WERI-Rb-1 (cell line): ENCODE measurements at regions not wholly inside any gene's neighbourhood (a gene's known extent, or its start where the extent isn't known, plus 50 kb on each side); places are given as distances from the start of the nearest gene placed in this dataset.

Source experiments
- DNase-seq: peaks from one replicate; pipeline ENCODE4 v3.0.0-alpha.2; 2020
- H3K27ac ChIP-seq: fragments of 250-450 bp; sonication (Bioruptor Pico); 2 replicates; pipeline ENCODE4 v1.5.1; 2020; ENCODE audit warnings: mild to moderate bottlenecking, moderate library complexity
- H3K27me3 ChIP-seq: fragments of 250-450 bp; sonication (Bioruptor Pico); 2 replicates; pipeline ENCODE4 v1.5.1; 2021; ENCODE audit warnings: mild to moderate bottlenecking, low read depth, moderate library complexity; ENCODE audit not compliant: insufficient read depth, severe bottlenecking
- H3K36me3 ChIP-seq: fragments of 250-450 bp; sonication (Bioruptor Pico); 2 replicates; pipeline ENCODE4 v1.5.1; 2020; ENCODE audit warnings: mild to moderate bottlenecking, moderate library complexity
- H3K4me3 ChIP-seq: 2 replicates; pipeline ENCODE4 v1.5.1; 2011; ENCODE audit warnings: low read depth, mild to moderate bottlenecking, control low read depth, low read length
- H3K9me3 ChIP-seq: fragments of 250-450 bp; sonication (Bioruptor Pico); 2 replicates; pipeline ENCODE4 v1.5.1; 2021; ENCODE audit warnings: mild to moderate bottlenecking, moderate library complexity; ENCODE audit not compliant: severe bottlenecking
- CTCF ChIP-seq: IDR thresholded peaks from 2 replicates; pipeline ENCODE4 v1.5.1; 2011; ENCODE audit warnings: low read depth, mild to moderate bottlenecking, control low read depth, inconsistent platforms, low read length

- TF ChIP-seq CTCF, result no peak
- no peak overlapping the region for H3K4me3 ChIP-seq
- H3K36me3 ChIP-seq, result no peaks in the 10 kb centered on the region
- H3K27me3 ChIP-seq, result no peaks in the 10 kb centered on the region
- H3K9me3 ChIP-seq, result no peaks in the 10 kb centered on the region
- no peak for DNase-seq
- H3K27ac ChIP-seq, result no peak overlapping the region
These were observed 285.0 kb upstream of the SPTLC3 start for GRCh38 chr20:12723811-12724210.

- Histone ChIP-seq H3K36me3 (no peaks in the 10 kb centered on the region), H3K4me3 (no peak overlapping the region), H3K27me3 (no peaks in the 10 kb centered on the region), H3K9me3 (no peaks in the 10 kb centered on the region), H3K27ac (no peak overlapping the region)
- no peak for DNase-seq
- TF ChIP-seq CTCF, result no peak
These were observed 280.0 kb upstream of the SPTLC3 start for GRCh38 chr20:12728782-12729181.

GRCh38 chr20:12729326-12729725, 279.4 kb upstream of the SPTLC3 start:
- H3K36me3 ChIP-seq, result no peaks in the 10 kb centered on the region
- DNase-seq, result no peak
- no peaks in the 10 kb centered on the region for H3K27me3 ChIP-seq
- H3K4me3 ChIP-seq, result no peak overlapping the region
- no peaks in the 10 kb centered on the region for H3K9me3 ChIP-seq
- no peak overlapping the region for H3K27ac ChIP-seq
- TF ChIP-seq CTCF, result no peak

- H3K9me3 ChIP-seq, result no peaks in the 10 kb centered on the region
- no peaks in the 10 kb centered on the region for H3K36me3 ChIP-seq
- H3K4me3 ChIP-seq, result no peak overlapping the region
- no peak for TF ChIP-seq CTCF
- H3K27me3 ChIP-seq, result no peaks in the 10 kb centered on the region
- no peak overlapping the region for H3K27ac ChIP-seq
- no peak for DNase-seq
These were observed 275.0 kb upstream of the SPTLC3 start for GRCh38 chr20:12733811-12734210.

GRCh38 chr20:12737497-12737896, 271.3 kb upstream of the SPTLC3 start:
- H3K27ac ChIP-seq, result no peak overlapping the region
- no peak for TF ChIP-seq CTCF
- no peaks in the 10 kb centered on the region for H3K27me3 ChIP-seq
- H3K4me3 ChIP-seq, result no peak overlapping the region
- no peaks in the 10 kb centered on the region for H3K9me3 ChIP-seq
- no peak for DNase-seq
- no peaks in the 10 kb centered on the region for H3K36me3 ChIP-seq

- Histone ChIP-seq H3K4me3 (no peak overlapping the region), H3K9me3 (no peaks in the 10 kb centered on the region), H3K27me3 (no peaks in the 10 kb centered on the region), H3K27ac (no peak overlapping the region), H3K36me3 (no peaks in the 10 kb centered on the region)
- no peak for DNase-seq
- TF ChIP-seq CTCF, result no peak
These were observed 270.9 kb upstream of the SPTLC3 start for GRCh38 chr20:12737900-12738299.
